ENCODE measurements at regions not wholly inside any gene's neighbourhood (a gene's known extent, or its start where the extent isn't known, plus 50 kb on each side); places are given as distances from the start of the nearest gene placed in this dataset.

- H3K9me3 ChIP-seq: no peaks in the 10 kb centered on the region
- no peak for DNase-seq
- TF ChIP-seq POLR2A (IDR thresholded peaks at IDR 0.05) (no peak), CTCF (IDR thresholded peaks at IDR 0.05) (no peak)
- no peaks in the 10 kb centered on the region for H3K36me3 ChIP-seq (ENCODE audit: low read depth, missing control alignments)
- no peaks in the 10 kb centered on the region for H3K27me3 ChIP-seq
- intact Hi-C loops (cut with DNase I; ENCODE audit: low total_unique reads): no loop called here
- no peaks in the 10 kb centered on the region for H3K4me1 ChIP-seq
- no peak overlapping the region for H3K27ac ChIP-seq
- no peak overlapping the region for H3K4me3 ChIP-seq
Observed at GRCh38 chr6:101199441-101199840, 194.1 kb upstream of the GRIK2 start.

GRCh38 chr6:101202867-101203374, 190.6 kb upstream of the GRIK2 start:
- Histone ChIP-seq H3K36me3 (ENCODE audit: low read depth, missing control alignments) (no peaks in the 10 kb centered on the region), H3K27me3 (no peaks in the 10 kb centered on the region), H3K9me3 (no peaks in the 10 kb centered on the region), H3K4me3 (no peak overlapping the region), H3K4me1 (no peaks in the 10 kb centered on the region), H3K27ac (no peak overlapping the region)
- intact Hi-C loops (cut with DNase I; ENCODE audit: low total_unique reads): no loop called here
- no peak for DNase-seq
- TF ChIP-seq CTCF (IDR thresholded peaks at IDR 0.05) (no peak), POLR2A (IDR thresholded peaks at IDR 0.05) (no peak)

GRCh38 chr6:101203664-101204063, 189.8 kb upstream of the GRIK2 start:
- H3K9me3 ChIP-seq: no peaks in the 10 kb centered on the region
- no peak for TF ChIP-seq POLR2A (IDR thresholded peaks at IDR 0.05)
- no peak for TF ChIP-seq CTCF (IDR thresholded peaks at IDR 0.05)
- H3K36me3 ChIP-seq (ENCODE audit: low read depth, missing control alignments): no peaks in the 10 kb centered on the region
- no peak overlapping the region for H3K27ac ChIP-seq
- H3K4me3 ChIP-seq: no peak overlapping the region
- no peak for DNase-seq
- 79 to 80% methylated on average over 2 of the region's 2 CpGs for WGBS, 2 donors
- no peaks in the 10 kb centered on the region for H3K27me3 ChIP-seq
- intact Hi-C loops (cut with DNase I; ENCODE audit: low total_unique reads): no loop called here
- no peaks in the 10 kb centered on the region for H3K4me1 ChIP-seq

- DNase-seq: no peak
- Histone ChIP-seq H3K4me3 (no peak overlapping the region), H3K27me3 (no peaks in the 10 kb centered on the region), H3K9me3 (no peaks in the 10 kb centered on the region), H3K27ac (no peak overlapping the region), H3K36me3 (ENCODE audit: low read depth, missing control alignments) (no peaks in the 10 kb centered on the region), H3K4me1 (no peaks in the 10 kb centered on the region)
- TF ChIP-seq POLR2A (IDR thresholded peaks at IDR 0.05) (no peak), CTCF (IDR thresholded peaks at IDR 0.05) (no peak)
- intact Hi-C loops (cut with DNase I; ENCODE audit: low total_unique reads): no loop called here
- 56 to 60% methylated on average over 4 of the region's 4 CpGs for WGBS, 2 donors
Observed at GRCh38 chr6:101208152-101208551, 185.4 kb upstream of the GRIK2 start.

- intact Hi-C loops (cut with DNase I; ENCODE audit: low total_unique reads): no loop called here
- H3K36me3 ChIP-seq (ENCODE audit: low read depth, missing control alignments): no peaks in the 10 kb centered on the region
- 92 to 97% methylated on average over 4 of the region's 4 CpGs for WGBS, 2 donors
Observed at GRCh38 chr6:101212640-101213039, 180.9 kb upstream of the GRIK2 start.

More at GRCh38 chr6:101212640-101213039, 180.9 kb upstream of the GRIK2 start:
- no peak for DNase-seq
- no peaks in the 10 kb centered on the region for H3K4me1 ChIP-seq
- H3K9me3 ChIP-seq: no peaks in the 10 kb centered on the region
- no peaks in the 10 kb centered on the region for H3K27me3 ChIP-seq
- no peak overlapping the region for H3K4me3 ChIP-seq
- no peak overlapping the region for H3K27ac ChIP-seq
- TF ChIP-seq CTCF (IDR thresholded peaks at IDR 0.05) (no peak), POLR2A (IDR thresholded peaks at IDR 0.05) (no peak)
